Tibial nerve (tissue), 4 donors: ENCODE measurements at regions not wholly inside any gene's neighbourhood (a gene's known extent, or its start where the extent isn't known, plus 50 kb on each side); places are given as distances from the start of the nearest gene placed in this dataset.

Experiments
- CTCF ChIP-seq, 5 experiments: fragments of 200-600 bp in 3 of 5; fragments of 450-650 bp in 2 of 5; sonication (generic) in 3 of 5; IDR thresholded peaks; one replicate each; pipeline ENCODE4 v1.5.1; 2016 to 2019; ENCODE audit warnings: antibody characterized with exemption in 5 of 5, mild to moderate bottlenecking in 3 of 5, moderate library complexity in 2 of 5
- EP300 ChIP-seq, 2 donors: sonication (generic); formaldehyde crosslinking; IDR thresholded peaks; one replicate each; pipeline ENCODE4 v1.6.1; 2017; ENCODE audit warnings: antibody characterized with exemption in 2 of 2, mild to moderate bottlenecking in 1 of 2
- POLR2A ChIP-seq, 2 donors: fragments of 450-650 bp; IDR thresholded peaks; one replicate each; pipeline ENCODE4 v1.6.1; 2017; ENCODE audit warnings: antibody characterized with exemption in 2 of 2, mild to moderate bottlenecking in 2 of 2, moderate library complexity in 2 of 2

GRCh38 chr16:9428355-9429005 is 337.0 kb downstream of the HAPSTR1 start:
- TF ChIP-seq POLR2A (IDR thresholded peaks at IDR 0.05) (no peak), CTCF (IDR thresholded peaks at IDR 0.05) (no peak), EP300 (IDR thresholded peaks at IDR 0.05) (no peak)
